ENCODE measurements at regions not wholly inside any gene's neighbourhood (a gene's known extent, or its start where the extent isn't known, plus 50 kb on each side); places are given as distances from the start of the nearest gene placed in this dataset.

DNA sequence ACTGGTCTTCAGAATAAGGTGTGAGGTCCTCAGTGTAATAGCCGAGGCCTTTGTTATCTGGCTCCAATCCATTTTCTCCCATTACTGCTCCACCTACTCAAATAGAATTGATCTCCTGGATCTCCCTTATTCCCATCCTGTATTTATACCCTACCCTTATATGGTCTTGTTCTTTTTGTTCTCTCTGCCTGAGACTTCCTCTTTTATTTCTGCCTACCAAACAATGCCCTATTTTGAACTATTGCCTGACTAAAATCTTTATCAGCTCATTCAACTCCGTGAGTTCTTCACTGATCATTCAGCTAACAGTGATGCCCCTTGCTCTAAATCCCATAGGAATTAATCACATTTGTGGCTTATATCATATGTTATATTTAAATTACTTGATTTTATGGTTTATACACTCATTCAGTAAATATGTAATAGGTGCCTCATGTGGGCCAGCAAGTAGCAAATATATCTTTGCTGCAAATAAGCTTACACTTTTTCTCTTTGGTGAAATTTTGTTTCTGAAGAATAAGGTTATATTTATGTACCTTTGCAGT, 417.5 kb upstream of the MEF2C start:
- TF ChIP-seq CTCF (IDR thresholded peaks at IDR 0.05) (no peak), POLR2AphosphoS5 (IDR thresholded peaks at IDR 0.05) (no peak)
